Epithelial cell of prostate (primary cell): ENCODE measurements at regions not wholly inside any gene's neighbourhood (a gene's known extent, or its start where the extent isn't known, plus 50 kb on each side); places are given as distances from the start of the nearest gene placed in this dataset.

Source experiments
- DNase-seq: peaks from one replicate; pipeline ENCODE4 v3.0.0-alpha.2; 2011; ENCODE audit warnings: low read depth, low spot score
- H3K27ac ChIP-seq: fragments of 450-650 bp; 2 replicates; pipeline ENCODE4 v1.5.1; 2017; ENCODE audit warnings: mild to moderate bottlenecking

- DNase-seq: no peak
- H3K27ac ChIP-seq: no peak overlapping the region
Observed at GRCh38 chr4:71151054-71151453, 157.6 kb downstream of the DCK start.

- no peak for DNase-seq
- no peak overlapping the region for H3K27ac ChIP-seq
Observed at GRCh38 chr4:71156616-71157015, 163.2 kb downstream of the DCK start.

GRCh38 chr4:71162386-71162785 lies 168.9 kb downstream of the DCK start:
- H3K27ac ChIP-seq: no peak overlapping the region
- no peak for DNase-seq

- H3K27ac ChIP-seq: no peak overlapping the region
- no peak for DNase-seq
Observed at GRCh38 chr4:71163317-71163716, 169.9 kb downstream of the DCK start.

GRCh38 chr4:71167083-71167482 lies 171.7 kb upstream of the SLC4A4 start:
- H3K27ac ChIP-seq: no peak overlapping the region

GRCh38 chr4:71171592-71171991 lies 167.2 kb upstream of the SLC4A4 start:
- no peak for DNase-seq
- H3K27ac ChIP-seq: no peak overlapping the region

More at GRCh38 chr4:71167083-71167482, 171.7 kb upstream of the SLC4A4 start:
- DNase-seq: no peak

GRCh38 chr4:71181332-71181731 lies 157.5 kb upstream of the SLC4A4 start:
- no peak for DNase-seq
- H3K27ac ChIP-seq: no peak overlapping the region

GRCh38 chr4:71184195-71184781 lies 154.5 kb upstream of the SLC4A4 start:
- H3K27ac ChIP-seq: no peak overlapping the region
- no peak for DNase-seq

GRCh38 chr4:71185037-71185436 lies 153.8 kb upstream of the SLC4A4 start:
- no peak overlapping the region for H3K27ac ChIP-seq
- no peak for DNase-seq

- no peak for DNase-seq
- H3K27ac ChIP-seq: no peak overlapping the region
Observed at GRCh38 chr4:71186257-71186565, 152.6 kb upstream of the SLC4A4 start.

GRCh38 chr4:71186566-71187403 lies 152.0 kb upstream of the SLC4A4 start:
- DNase-seq: no peak

GRCh38 chr4:71187404-71188155 lies 151.2 kb upstream of the SLC4A4 start:
- no peak for DNase-seq
- H3K27ac ChIP-seq: no peak overlapping the region

More at GRCh38 chr4:71186566-71187403, 152.0 kb upstream of the SLC4A4 start:
- H3K27ac ChIP-seq: no peak overlapping the region

GRCh38 chr4:71188156-71188640 lies 150.6 kb upstream of the SLC4A4 start:
- no peak overlapping the region for H3K27ac ChIP-seq
- no peak for DNase-seq

- DNase-seq: no peak
Observed at GRCh38 chr4:71188951-71189350, 149.9 kb upstream of the SLC4A4 start.

GRCh38 chr4:71189471-71189870 lies 149.3 kb upstream of the SLC4A4 start:
- no peak for DNase-seq
- H3K27ac ChIP-seq: no peak overlapping the region

More at GRCh38 chr4:71188951-71189350, 149.9 kb upstream of the SLC4A4 start:
- H3K27ac ChIP-seq: no peak overlapping the region

GRCh38 chr4:71194454-71194853 lies 144.4 kb upstream of the SLC4A4 start:
- no peak for DNase-seq
- no peak overlapping the region for H3K27ac ChIP-seq

GRCh38 chr4:71195924-71196323 lies 142.9 kb upstream of the SLC4A4 start:
- H3K27ac ChIP-seq: no peak overlapping the region
- no peak for DNase-seq

GRCh38 chr4:71198958-71199357 lies 139.9 kb upstream of the SLC4A4 start:
- no peak for DNase-seq
- H3K27ac ChIP-seq: no peak overlapping the region

GRCh38 chr4:71201057-71201456 lies 137.8 kb upstream of the SLC4A4 start:
- no peak overlapping the region for H3K27ac ChIP-seq
- no peak for DNase-seq

- no peak for DNase-seq
- H3K27ac ChIP-seq: no peak overlapping the region
Observed at GRCh38 chr4:71201817-71202576, 136.8 kb upstream of the SLC4A4 start.
